AG04450 (cell line): ENCODE measurements at regions not wholly inside any gene's neighbourhood (a gene's known extent, or its start where the extent isn't known, plus 50 kb on each side); places are given as distances from the start of the nearest gene placed in this dataset.

Experiments
- CTCF ChIA-PET: fragments of 300-600, 350-600 bp; formaldehyde crosslinking; extraction: SDS; loops from one replicate; lab custom pipeline; 2022; ENCODE audit warnings: antibody characterized with exemption, inconsistent platforms; lab: Charles Lee
- POLR2A ChIA-PET: fragments of 350-600 bp; formaldehyde crosslinking; extraction: SDS; loops from one replicate; lab custom pipeline; 2021; ENCODE audit warnings: antibody characterized with exemption, inconsistent platforms; lab: Yijun Ruan, JAX
- DNase-seq: peaks from one replicate; pipeline ENCODE4 v3.0.0-alpha.2; 2011; ENCODE audit warnings: low read depth, low spot score
- H3K27ac ChIP-seq: one replicate; pipeline ENCODE4 v1.5.1; 2012; ENCODE audit warnings: low read depth, low read length, control low read depth
- H3K27me3 ChIP-seq: one replicate; pipeline ENCODE4 v1.6.0; 2012; ENCODE audit warnings: low read length; ENCODE audit not compliant: control insufficient read depth, insufficient read depth
- H3K4me3 ChIP-seq: 2 replicates; pipeline ENCODE4 v1.5.1; 2011; ENCODE audit warnings: mild to moderate bottlenecking, low read depth, low read length, control low read depth
- H3K9me3 ChIP-seq: 2 replicates; pipeline ENCODE4 v1.5.1; 2012; ENCODE audit warnings: low read length; ENCODE audit not compliant: control insufficient read depth, insufficient read depth
- TF ChIP-seq, protein P1 (sequence below): IDR thresholded peaks from 2 replicates; pipeline ENCODE4 v1.5.1; 2011; ENCODE audit warnings: low read depth, low read length, control low read depth, inconsistent platforms

DNA sequence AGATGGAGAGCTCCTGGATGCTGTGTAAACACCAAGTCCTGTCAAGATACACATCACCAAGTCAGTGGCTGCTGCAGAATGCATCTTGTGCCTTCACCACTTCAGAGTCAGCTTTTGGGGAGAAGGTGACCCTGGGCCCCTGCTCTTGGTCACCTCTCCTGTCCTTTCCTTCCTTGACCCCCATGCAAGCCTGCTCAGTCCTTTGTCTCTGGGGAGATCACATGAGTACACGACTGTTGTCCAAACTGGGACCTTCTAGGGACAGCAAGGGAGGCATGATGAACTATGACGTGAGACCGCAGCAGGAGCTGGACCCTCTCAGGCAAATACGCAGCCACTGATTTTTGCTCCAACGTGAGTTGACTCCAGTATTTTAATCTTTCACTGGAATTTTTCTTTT lies 706.9 kb upstream of the ID2 start:
- POLR2A ChIA-PET = no interaction called here

GRCh38 chr2:7976206-7976605 lies 705.6 kb upstream of the ID2 start:
- TF ChIP-seq, protein P1, sequence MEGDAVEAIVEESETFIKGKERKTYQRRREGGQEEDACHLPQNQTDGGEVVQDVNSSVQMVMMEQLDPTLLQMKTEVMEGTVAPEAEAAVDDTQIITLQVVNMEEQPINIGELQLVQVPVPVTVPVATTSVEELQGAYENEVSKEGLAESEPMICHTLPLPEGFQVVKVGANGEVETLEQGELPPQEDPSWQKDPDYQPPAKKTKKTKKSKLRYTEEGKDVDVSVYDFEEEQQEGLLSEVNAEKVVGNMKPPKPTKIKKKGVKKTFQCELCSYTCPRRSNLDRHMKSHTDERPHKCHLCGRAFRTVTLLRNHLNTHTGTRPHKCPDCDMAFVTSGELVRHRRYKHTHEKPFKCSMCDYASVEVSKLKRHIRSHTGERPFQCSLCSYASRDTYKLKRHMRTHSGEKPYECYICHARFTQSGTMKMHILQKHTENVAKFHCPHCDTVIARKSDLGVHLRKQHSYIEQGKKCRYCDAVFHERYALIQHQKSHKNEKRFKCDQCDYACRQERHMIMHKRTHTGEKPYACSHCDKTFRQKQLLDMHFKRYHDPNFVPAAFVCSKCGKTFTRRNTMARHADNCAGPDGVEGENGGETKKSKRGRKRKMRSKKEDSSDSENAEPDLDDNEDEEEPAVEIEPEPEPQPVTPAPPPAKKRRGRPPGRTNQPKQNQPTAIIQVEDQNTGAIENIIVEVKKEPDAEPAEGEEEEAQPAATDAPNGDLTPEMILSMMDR = no peak
- DNase-seq = no peak
- Histone ChIP-seq H3K9me3 (no peaks in the 10 kb centered on the region), H3K27ac (no peak overlapping the region), H3K27me3 (no peaks in the 10 kb centered on the region), H3K4me3 (no peak overlapping the region)
- ChIA-PET POLR2A (no interaction called here), CTCF (no interaction called here)

More for the DNA sequence above, 706.9 kb upstream of the ID2 start:
- CTCF ChIA-PET = no interaction called here
- H3K9me3 ChIP-seq = no peaks in the 10 kb centered on the region; the same call in 1 of the 2 replicates
- no peak overlapping the region for H3K27ac ChIP-seq
- no peak for DNase-seq
- TF ChIP-seq, protein P1 = no peak
- H3K4me3 ChIP-seq = no peak overlapping the region
- no peaks in the 10 kb centered on the region for H3K27me3 ChIP-seq

DNA sequence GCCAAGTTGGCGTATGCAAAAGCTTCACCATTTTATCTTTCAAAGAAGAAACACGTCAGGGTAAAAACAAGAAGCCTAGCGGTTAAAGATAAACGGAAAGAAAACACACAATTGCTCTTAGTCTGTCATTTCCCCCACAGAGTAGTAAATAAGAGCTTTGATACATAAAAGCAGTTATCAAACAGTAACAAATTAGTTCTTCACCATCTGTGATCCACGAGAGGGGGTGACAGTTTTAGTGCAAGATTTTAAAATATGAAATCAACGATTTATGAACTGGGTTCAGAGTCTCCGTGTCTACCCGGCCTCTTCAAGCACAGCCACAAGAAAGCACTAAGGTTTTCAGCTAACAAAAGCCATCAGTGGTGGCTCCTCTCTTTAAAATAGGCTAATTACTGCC lies 703.9 kb upstream of the ID2 start:
- no peak for DNase-seq
- TF ChIP-seq, protein P1 = no peak
- ChIA-PET CTCF (no interaction called here), POLR2A (no interaction called here)
- H3K9me3 ChIP-seq = no peaks in the 10 kb centered on the region
- H3K27ac ChIP-seq = no peak overlapping the region
- H3K27me3 ChIP-seq = no peaks in the 10 kb centered on the region
- H3K4me3 ChIP-seq = no peak overlapping the region

DNA sequence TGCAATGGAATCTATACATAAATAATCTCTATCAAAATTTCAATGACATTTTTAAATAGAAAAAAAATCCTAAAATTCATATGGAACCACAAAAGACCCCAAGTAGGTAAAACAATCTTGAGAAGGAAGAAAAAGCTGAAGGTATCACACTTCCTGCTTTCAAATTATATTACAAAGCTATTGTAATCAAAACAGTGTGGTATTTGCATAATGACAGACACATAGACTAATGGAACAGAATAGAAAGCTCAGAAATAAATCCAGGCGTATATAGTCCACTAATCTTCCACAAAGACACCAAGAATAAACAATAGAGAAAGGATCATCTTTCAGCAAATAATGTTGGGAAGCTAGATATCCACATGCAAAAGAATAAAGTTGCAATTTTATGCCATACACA lies 699.8 kb upstream of the ID2 start:
- ChIA-PET CTCF (no interaction called here), POLR2A (no interaction called here)
- H3K9me3 ChIP-seq = no peaks in the 10 kb centered on the region
- no peaks in the 10 kb centered on the region for H3K27me3 ChIP-seq
- no peak overlapping the region for H3K27ac ChIP-seq
- DNase-seq = no peak
- no peak overlapping the region for H3K4me3 ChIP-seq
- TF ChIP-seq, protein P1 = no peak

DNA sequence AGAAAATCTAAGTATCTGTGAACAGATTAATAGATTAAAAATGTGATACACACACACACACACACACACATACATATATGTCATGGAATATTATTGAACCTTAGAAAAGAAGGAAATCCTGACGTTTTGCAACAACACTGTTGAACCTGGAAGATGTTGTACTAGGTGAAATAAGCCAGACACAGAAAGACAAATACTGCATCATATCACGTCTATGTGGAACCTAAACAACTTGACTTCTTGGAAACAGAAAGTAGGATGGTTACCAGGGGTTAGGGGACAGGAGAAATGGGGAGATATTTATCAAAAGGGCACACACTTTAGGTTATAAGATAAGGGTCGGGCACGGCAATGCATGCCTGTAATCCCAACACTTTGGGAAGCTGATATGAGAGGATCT lies 698.4 kb upstream of the ID2 start:
- Histone ChIP-seq H3K9me3 (no peaks in the 10 kb centered on the region), H3K27ac (no peak overlapping the region), H3K4me3 (no peak overlapping the region), H3K27me3 (no peaks in the 10 kb centered on the region)
- CTCF ChIA-PET = no interaction called here
- TF ChIP-seq, protein P1 = no peak
- POLR2A ChIA-PET = no interaction called here
- DNase-seq = no peak
